NCI-H2227 treated with DMSO at 0.1 percent for 48 hours (cell line): ENCODE measurements at regions not wholly inside any gene's neighbourhood (a gene's known extent, or its start where the extent isn't known, plus 50 kb on each side); places are given as distances from the start of the nearest gene placed in this dataset.

Source experiments
- DNase-seq: peaks from one replicate; lab custom pipeline; 2025; lab: John Stamatoyannopoulos, UW

DNA sequence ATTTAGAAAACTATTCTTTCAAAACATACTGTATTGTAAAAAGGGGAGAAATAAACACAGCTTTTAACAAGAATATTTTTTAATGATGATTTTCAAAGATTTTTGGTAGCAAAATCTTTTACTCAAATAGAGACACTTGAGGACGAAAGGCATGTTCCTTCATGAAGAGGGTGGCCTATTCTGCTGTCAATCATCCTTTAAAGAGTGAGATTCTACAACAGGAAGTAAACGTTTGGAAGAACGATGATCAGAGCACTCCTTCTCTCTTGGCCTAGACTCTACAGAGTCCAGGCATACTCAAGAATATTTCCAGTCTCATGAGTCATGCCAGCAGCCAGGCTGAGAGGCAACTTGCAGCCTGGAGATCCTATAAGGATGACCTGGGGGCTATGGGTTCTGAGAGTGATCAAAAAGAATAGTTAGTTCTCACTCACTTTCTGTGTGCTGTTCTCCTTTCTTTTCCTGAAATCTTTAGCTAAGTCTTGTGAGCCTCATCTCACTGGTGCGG is 62.4 kb upstream of the TCF4 start:
- DNase-seq: no peak

DNA sequence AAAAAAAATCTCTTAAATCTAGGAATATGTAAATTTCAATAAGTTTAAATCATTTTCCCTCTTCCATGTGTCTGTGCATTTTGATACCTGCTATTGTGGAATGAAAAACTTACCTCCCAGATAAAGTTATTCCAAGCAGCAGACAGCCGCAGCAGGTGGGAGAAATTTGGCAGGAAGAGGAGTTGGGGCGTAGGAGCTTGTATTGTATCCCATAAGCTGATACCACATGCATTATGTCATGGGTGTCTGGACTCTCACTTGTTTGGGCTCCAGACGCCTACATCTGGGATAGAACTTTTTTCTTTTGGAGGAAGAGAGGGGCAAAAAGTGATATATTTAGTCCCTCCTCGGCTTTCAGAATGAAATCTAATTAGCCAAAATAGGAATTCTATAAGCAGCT is 59.3 kb upstream of the TCF4 start:
- no peak for DNase-seq

DNA sequence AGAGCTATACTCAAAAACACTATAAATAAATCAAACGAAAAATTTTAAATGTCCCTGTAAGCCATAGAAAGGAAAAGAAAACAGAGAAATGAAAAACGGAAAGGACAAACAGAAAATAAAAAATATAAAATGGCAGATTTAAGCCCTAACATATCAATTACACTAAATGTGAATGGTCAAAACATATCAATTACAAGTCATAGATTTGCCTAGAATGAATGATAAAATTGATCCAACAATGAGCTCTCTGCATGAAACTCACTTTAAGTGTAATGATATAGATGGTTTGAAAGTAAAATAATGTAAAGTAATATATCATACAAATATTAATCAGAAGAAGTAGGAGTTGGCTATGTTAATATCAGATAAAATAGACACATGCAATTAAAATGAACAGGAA is 54.2 kb upstream of the TCF4 start:
- no peak for DNase-seq

DNA sequence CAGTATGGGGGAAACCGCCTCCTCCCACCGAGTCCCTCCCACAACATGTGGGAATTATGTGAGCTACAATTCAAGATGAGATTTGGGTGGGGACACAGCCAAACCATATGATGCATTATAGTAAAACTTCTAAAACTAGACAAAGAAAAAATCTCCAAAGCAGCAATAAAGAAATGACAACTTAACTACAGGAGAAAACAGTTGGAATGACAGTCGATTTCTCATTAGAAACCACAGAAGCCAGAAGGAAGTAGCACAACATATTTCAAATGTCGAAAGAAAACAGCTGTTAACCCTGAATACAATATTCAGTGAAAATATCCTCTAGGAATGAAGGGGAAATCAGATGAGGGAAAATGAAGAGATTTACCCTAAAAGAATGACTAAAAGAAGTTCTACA is 53.5 kb upstream of the TCF4 start:
- no peak for DNase-seq
